GM12878 (cell line): ENCODE measurements at regions not wholly inside any gene's neighbourhood (a gene's known extent, or its start where the extent isn't known, plus 50 kb on each side); places are given as distances from the start of the nearest gene placed in this dataset.

Experiments
- ATAC-seq: fragments of 200-7000 bp; cut with Tn5 transposase; 3 replicates; pipeline ENCODE4 v1.9.1; 2020; ENCODE audit warnings: mild to moderate bottlenecking, moderate library complexity
- BruUV-seq: library from RNA; stranded (reverse); fragments of 400-500 nt; replicated peaks from 2 replicates; lab custom pipeline; 2021; lab: Mats Ljungman, UMichigan
- CTCF ChIA-PET: fragments of 300-600 bp; sonication (Branson Sonifier 250); formaldehyde crosslinking; extraction: SDS; loops from one replicate; lab custom pipeline; 2021; ENCODE audit warnings: inconsistent platforms; lab: Yijun Ruan, JAX
- POLR2A ChIA-PET: fragments of 350-600 bp; formaldehyde crosslinking; extraction: SDS; loops from one replicate; lab custom pipeline; 2021; ENCODE audit warnings: inconsistent platforms; lab: Charles Lee
- RAD21 ChIA-PET: fragments of 300-600 bp; sonication (Branson Sonifier 250); formaldehyde crosslinking; loops from one replicate; lab custom pipeline; 2023; ENCODE audit warnings: antibody characterized with exemption; ENCODE audit not compliant: unreplicated experiment; lab: Charles Lee
- SMC1A ChIA-PET: fragments of 300-600 bp; sonication (Branson Sonifier 250); formaldehyde crosslinking; loops from one replicate; lab custom pipeline; 2023; ENCODE audit not compliant: unreplicated experiment, uncharacterized antibody; lab: Charles Lee
- DNase-seq: peaks from one replicate; pipeline ENCODE4 v3.0.0-alpha.2; 2011; ENCODE audit warnings: low read depth, low spot score
- FAIRE-seq: peaks from 3 replicates; lab custom pipeline; 2011; peaks lifted over from hg19 to GRCh38; lab: Jason Lieb, UNC
- H2AFZ ChIP-seq: 2 replicates; pipeline ENCODE4 v1.6.0; 2011; ENCODE audit warnings: low read depth, low read length, control low read depth; ENCODE audit not compliant: control insufficient read depth
- H3K27ac ChIP-seq: 2 replicates; pipeline ENCODE4 v1.5.1; 2011; ENCODE audit warnings: control low read depth; ENCODE audit not compliant: control insufficient read depth, insufficient read depth
- H3K27me3 ChIP-seq, 2 experiments: replicated peaks in 1 of 2; 2 replicates each; pipeline versions ENCODE4 v1.6.0 to v1.6.1; 2011; ENCODE audit warnings: low read length in 1 of 2; ENCODE audit not compliant: control insufficient read depth in 2 of 2, insufficient read depth in 2 of 2
- H3K36me3 ChIP-seq, 2 experiments: 2 replicates each; pipeline ENCODE4 v1.5.1; 2011; ENCODE audit warnings: low read length in 1 of 2; ENCODE audit not compliant: control insufficient read depth in 2 of 2, insufficient read depth in 2 of 2
- H3K4me1 ChIP-seq: 2 replicates; pipeline ENCODE4 v1.6.1; 2011; ENCODE audit warnings: mild to moderate bottlenecking, low read length, moderate library complexity, mixed read lengths; ENCODE audit not compliant: control insufficient read depth, insufficient read depth
- H3K4me2 ChIP-seq: 2 replicates; pipeline ENCODE4 v1.6.0; 2011; ENCODE audit warnings: control low read depth; ENCODE audit not compliant: control insufficient read depth, insufficient read depth
- H3K4me3 ChIP-seq: fragments of 200-600 bp; sonication (generic); 2 replicates; pipeline ENCODE4 v1.5.1; 2016
- H3K79me2 ChIP-seq: 2 replicates; pipeline ENCODE4 v1.6.0; 2011; ENCODE audit warnings: low read length; ENCODE audit not compliant: control insufficient read depth, insufficient read depth
- H3K9ac ChIP-seq: 2 replicates; pipeline ENCODE4 v1.8.0; 2011; ENCODE audit warnings: low read length, control low read depth, mixed read lengths; ENCODE audit not compliant: control insufficient read depth, insufficient read depth
- H3K9me3 ChIP-seq: replicated peaks from 3 replicates; pipeline ENCODE4 v1.5.1; 2011; ENCODE audit warnings: mild to moderate bottlenecking, low read length; ENCODE audit not compliant: control insufficient read depth, insufficient read depth
- H4K20me1 ChIP-seq: 2 replicates; pipeline ENCODE4 v1.6.0; 2011; ENCODE audit not compliant: control insufficient read depth, insufficient read depth
- ATF7 ChIP-seq: fragments of 450-650 bp; IDR thresholded peaks from 2 replicates; pipeline ENCODE4 v1.6.1; 2016; ENCODE audit warnings: low read depth, mild to moderate bottlenecking
- BRCA1 ChIP-seq: IDR thresholded peaks from 2 replicates; pipeline ENCODE4 v1.6.1; 2011; ENCODE audit warnings: low read depth, low read length, improper control_type of control experiment
- CBFB ChIP-seq: IDR thresholded peaks from 2 replicates; pipeline ENCODE4 v1.6.1; 2016; ENCODE audit warnings: antibody characterized with exemption, low read depth
- CBX3 ChIP-seq: fragments of 200-600 bp; sonication (generic); IDR thresholded peaks from 2 replicates; pipeline ENCODE4 v1.6.1; 2016; ENCODE audit warnings: low read depth, borderline replicate concordance
- PAX8 ChIP-seq: fragments of 450-650 bp; IDR thresholded peaks from 2 replicates; pipeline ENCODE4 v1.6.1; 2017; ENCODE audit warnings: mild to moderate bottlenecking, moderate library complexity
- RBBP5 ChIP-seq: fragments of 200-600 bp; sonication (generic); conservative IDR thresholded peaks from 2 replicates; pipeline ENCODE4 v1.6.1; 2016
- RUNX3 ChIP-seq: IDR thresholded peaks from 2 replicates; pipeline ENCODE4 v1.6.1; 2012; ENCODE audit warnings: low read length, inconsistent platforms
- SUZ12 ChIP-seq: fragments of 200-600 bp; sonication (generic); IDR thresholded peaks from one replicate; pipeline ENCODE4 v1.6.1; 2018; ENCODE audit warnings: antibody characterized with exemption, mild to moderate bottlenecking; ENCODE audit not compliant: unreplicated experiment
- TARDBP ChIP-seq: IDR thresholded peaks from 2 replicates; pipeline ENCODE4 v1.6.1; 2016; ENCODE audit warnings: borderline replicate concordance
- TCF12 ChIP-seq: IDR thresholded peaks from 2 replicates; pipeline ENCODE4 v1.6.1; 2011; ENCODE audit warnings: low read depth, mild to moderate bottlenecking, low read length
- ZZZ3 ChIP-seq: IDR thresholded peaks from 2 replicates; pipeline ENCODE4 v1.6.1; 2011; ENCODE audit warnings: low read depth; ENCODE audit not compliant: control insufficient read depth, insufficient read length
- WGBS: methylation state at CpG from one replicate; pipeline ENCODE4 v1.1.6; 2016; ENCODE audit warnings: low lambda C conversion rate; ENCODE audit not compliant: insufficient replicate concordance, insufficient coverage; ENCODE audit errors: missing lambda C conversion rate; 5-methylcytosine and 5-hydroxymethylcytosine counted together
- in situ Hi-C: fragments of 300-500 bp; cut with MboI; formaldehyde crosslinking; loops from 9 replicates; pipeline ENCODE4 v1.14.3; 2018; ENCODE audit warnings: mixed read lengths
- intact Hi-C: fragments of 100-400 bp; cut with micrococcal nuclease; formaldehyde crosslinking; loops from one replicate; pipeline ENCODE4 v1.14.2; 2022; ENCODE audit not compliant: unreplicated experiment
- TF ChIP-seq, protein P1 (sequence below): IDR thresholded peaks from 2 replicates; pipeline ENCODE4 v1.6.1; 2011; ENCODE audit warnings: borderline replicate concordance, low read depth, mild to moderate bottlenecking, moderate library complexity, mixed read lengths, low read length; ENCODE audit not compliant: insufficient read depth; ENCODE audit errors: extremely low read length
- TF ChIP-seq, protein P2 (sequence below): fragments of 450-650 bp; IDR thresholded peaks from 2 replicates; pipeline ENCODE4 v1.6.1; 2017; ENCODE audit warnings: mild to moderate bottlenecking, moderate library complexity

DNA sequence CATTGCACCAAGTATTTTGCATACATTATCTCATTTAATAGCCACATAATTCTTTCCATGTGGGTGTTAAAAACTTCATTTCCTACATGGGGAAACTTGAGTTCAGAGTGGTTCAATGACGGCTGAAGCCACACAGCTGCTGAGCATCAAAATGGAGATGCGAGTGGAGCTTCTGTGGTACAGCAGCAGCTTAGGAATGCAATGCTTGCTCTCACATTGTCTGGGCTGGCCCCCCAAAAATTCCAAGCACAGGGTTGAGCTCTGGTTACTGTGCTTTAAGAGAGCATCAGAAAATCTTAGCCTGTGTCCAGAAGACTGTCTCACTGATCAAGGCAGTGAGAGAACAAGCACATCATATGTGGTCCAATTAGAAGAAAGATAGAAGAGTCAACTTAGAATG is 57.4 kb upstream of the GADL1 start:
- Histone ChIP-seq H2AFZ (no peak overlapping the region), H3K27me3 (no peaks in the 10 kb centered on the region), H3K36me3 (no peaks in the 10 kb centered on the region), H3K4me3 (no peak overlapping the region), H3K4me2 (no peak overlapping the region), H3K27ac (no peak overlapping the region), H4K20me1 (no peaks in the 10 kb centered on the region), H3K9ac (no peak overlapping the region), H3K4me1 (no peaks in the 10 kb centered on the region), H3K9me3 (no peaks in the 10 kb centered on the region), H3K79me2 (no peaks in the 10 kb centered on the region)
- ChIA-PET RAD21 (no interaction called here), SMC1A (interaction anchor here (0.7 to 1.2 kb wide), 3 partner anchors 15 to 715 kb away, joined by 3 to 5 read pairs (median 3); no protein-coding TSS in a partner anchor), POLR2A (no interaction called here), CTCF (interaction anchor here (0.6 kb wide), 1 partner anchor 296 kb away, joined by 3 read pairs; no protein-coding TSS in a partner anchor)
- no peak for TF ChIP-seq CBFB
- TF ChIP-seq, protein P1, sequence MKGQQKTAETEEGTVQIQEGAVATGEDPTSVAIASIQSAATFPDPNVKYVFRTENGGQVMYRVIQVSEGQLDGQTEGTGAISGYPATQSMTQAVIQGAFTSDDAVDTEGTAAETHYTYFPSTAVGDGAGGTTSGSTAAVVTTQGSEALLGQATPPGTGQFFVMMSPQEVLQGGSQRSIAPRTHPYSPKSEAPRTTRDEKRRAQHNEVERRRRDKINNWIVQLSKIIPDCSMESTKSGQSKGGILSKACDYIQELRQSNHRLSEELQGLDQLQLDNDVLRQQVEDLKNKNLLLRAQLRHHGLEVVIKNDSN: no peak
- no peak for TF ChIP-seq RUNX3
- TF ChIP-seq TARDBP: no peak
- no peak for TF ChIP-seq PAX8
- TF ChIP-seq, protein P2, sequence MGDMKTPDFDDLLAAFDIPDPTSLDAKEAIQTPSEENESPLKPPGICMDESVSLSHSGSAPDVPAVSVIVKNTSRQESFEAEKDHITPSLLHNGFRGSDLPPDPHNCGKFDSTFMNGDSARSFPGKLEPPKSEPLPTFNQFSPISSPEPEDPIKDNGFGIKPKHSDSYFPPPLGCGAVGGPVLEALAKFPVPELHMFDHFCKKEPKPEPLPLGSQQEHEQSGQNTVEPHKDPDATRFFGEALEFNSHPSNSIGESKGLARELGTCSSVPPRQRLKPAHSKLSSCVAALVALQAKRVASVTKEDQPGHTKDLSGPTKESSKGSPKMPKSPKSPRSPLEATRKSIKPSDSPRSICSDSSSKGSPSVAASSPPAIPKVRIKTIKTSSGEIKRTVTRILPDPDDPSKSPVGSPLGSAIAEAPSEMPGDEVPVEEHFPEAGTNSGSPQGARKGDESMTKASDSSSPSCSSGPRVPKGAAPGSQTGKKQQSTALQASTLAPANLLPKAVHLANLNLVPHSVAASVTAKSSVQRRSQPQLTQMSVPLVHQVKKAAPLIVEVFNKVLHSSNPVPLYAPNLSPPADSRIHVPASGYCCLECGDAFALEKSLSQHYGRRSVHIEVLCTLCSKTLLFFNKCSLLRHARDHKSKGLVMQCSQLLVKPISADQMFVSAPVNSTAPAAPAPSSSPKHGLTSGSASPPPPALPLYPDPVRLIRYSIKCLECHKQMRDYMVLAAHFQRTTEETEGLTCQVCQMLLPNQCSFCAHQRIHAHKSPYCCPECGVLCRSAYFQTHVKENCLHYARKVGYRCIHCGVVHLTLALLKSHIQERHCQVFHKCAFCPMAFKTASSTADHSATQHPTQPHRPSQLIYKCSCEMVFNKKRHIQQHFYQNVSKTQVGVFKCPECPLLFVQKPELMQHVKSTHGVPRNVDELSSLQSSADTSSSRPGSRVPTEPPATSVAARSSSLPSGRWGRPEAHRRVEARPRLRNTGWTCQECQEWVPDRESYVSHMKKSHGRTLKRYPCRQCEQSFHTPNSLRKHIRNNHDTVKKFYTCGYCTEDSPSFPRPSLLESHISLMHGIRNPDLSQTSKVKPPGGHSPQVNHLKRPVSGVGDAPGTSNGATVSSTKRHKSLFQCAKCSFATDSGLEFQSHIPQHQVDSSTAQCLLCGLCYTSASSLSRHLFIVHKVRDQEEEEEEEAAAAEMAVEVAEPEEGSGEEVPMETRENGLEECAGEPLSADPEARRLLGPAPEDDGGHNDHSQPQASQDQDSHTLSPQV: no peak
- TF ChIP-seq SUZ12: no peak
- TF ChIP-seq CBX3: no peak
- no peak for TF ChIP-seq TCF12
- no peak for TF ChIP-seq RBBP5
- no peak for TF ChIP-seq BRCA1
- TF ChIP-seq ZZZ3: no peak
- no peak for TF ChIP-seq ATF7
- intact Hi-C loops: no loop called here
- BruUV-seq: no TSS peak
- WGBS: 74% methylated on average over 2 of the region's 2 CpGs
- in situ Hi-C loops: no loop called here
- ATAC-seq: no peak
- no peak for DNase-seq
- no peak for FAIRE-seq
